ENCODE measurements at regions not wholly inside any gene's neighbourhood (a gene's known extent, or its start where the extent isn't known, plus 50 kb on each side); places are given as distances from the start of the nearest gene placed in this dataset.

- TF ChIP-seq EZH2 (IDR thresholded peaks at IDR 0.05; ENCODE audit: insufficient read depth, poor library complexity, severe bottlenecking) (no peak), EZH2phosphoT487 (IDR thresholded peaks at IDR 0.05; ENCODE audit: insufficient read depth, low read depth) (no peak)
These were observed 341.7 kb downstream of the GPR37 start for GRCh38 chr7:124423863-124424262.

All from GM23248 (cell line).